HG03280 (cell line): ENCODE measurements at regions not wholly inside any gene's neighbourhood (a gene's known extent, or its start where the extent isn't known, plus 50 kb on each side); places are given as distances from the start of the nearest gene placed in this dataset.

Experiments used
- ATAC-seq: cut with Tn5 transposase; IDR thresholded peaks from one replicate; pipeline ENCODE4 v1.9.1; 2021; ENCODE audit warnings: mild to moderate bottlenecking, moderate library complexity; ENCODE audit not compliant: unreplicated experiment

DNA sequence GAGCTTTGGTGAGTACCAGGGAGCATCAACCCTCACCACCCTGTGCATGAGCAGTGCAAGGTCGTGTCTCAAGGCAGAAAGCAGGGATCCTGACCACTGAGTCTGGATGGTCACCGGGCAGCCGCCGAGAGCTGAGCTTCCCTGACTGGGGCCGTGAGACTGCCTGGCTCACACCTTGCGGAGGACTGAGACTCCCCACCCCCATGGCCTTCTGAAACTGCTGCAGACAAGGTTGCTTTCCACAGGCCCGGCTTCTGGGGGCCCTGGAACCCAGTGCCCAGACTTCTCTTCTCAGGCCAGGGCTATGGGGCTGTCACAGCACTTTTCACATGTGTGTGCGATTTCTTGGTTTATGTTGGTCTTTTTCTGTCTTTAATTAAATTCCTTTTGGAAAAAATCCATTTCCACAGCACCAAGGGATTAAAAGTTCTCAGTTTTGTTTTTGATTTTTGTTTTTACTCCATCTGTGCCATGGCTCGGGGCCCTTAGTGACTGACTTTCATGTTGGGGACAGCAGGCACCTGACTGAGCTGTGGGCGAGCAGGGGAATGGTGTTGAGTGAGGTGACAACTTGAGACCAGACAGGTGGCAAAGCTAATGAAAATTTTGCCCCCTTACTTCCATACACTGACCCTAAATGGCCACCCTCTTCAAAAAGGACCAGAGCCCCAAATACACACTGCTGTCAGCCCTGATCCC lies 297.9 kb downstream of the CYP26B1 start:
- ATAC-seq = no peak

GRCh38 chr2:71849111-71849510 lies 298.6 kb downstream of the CYP26B1 start:
- no peak for ATAC-seq

GRCh38 chr2:71846669-71847291 lies 300.9 kb downstream of the CYP26B1 start:
- ATAC-seq = no peak

- ATAC-seq = no peak
Observed at GRCh38 chr2:71846072-71846471, 301.6 kb downstream of the CYP26B1 start.

DNA sequence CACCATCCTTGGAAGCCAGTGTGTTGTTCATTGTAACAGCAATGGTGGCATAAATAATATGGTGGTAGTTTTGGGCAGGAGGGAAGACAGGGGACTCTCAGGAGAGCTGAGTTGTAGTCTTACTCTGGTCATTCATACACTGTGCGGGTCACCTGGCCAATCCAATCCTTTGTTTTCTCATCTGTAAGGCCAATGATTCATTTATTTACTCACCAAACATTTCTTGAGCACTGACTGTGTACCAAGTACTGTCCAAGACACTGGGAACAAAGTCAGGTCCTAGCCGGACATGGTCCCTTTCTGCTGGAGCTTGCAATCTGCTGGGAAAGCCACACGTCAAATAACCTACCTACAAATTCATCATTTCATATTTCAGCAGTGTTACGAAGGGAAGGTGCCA lies 302.7 kb downstream of the CYP26B1 start:
- ATAC-seq = no peak

GRCh38 chr2:71843391-71843850 lies 304.2 kb downstream of the CYP26B1 start:
- ATAC-seq = no peak

- no peak for ATAC-seq
Observed at GRCh38 chr2:71842744-71843143, 304.9 kb downstream of the CYP26B1 start.

DNA sequence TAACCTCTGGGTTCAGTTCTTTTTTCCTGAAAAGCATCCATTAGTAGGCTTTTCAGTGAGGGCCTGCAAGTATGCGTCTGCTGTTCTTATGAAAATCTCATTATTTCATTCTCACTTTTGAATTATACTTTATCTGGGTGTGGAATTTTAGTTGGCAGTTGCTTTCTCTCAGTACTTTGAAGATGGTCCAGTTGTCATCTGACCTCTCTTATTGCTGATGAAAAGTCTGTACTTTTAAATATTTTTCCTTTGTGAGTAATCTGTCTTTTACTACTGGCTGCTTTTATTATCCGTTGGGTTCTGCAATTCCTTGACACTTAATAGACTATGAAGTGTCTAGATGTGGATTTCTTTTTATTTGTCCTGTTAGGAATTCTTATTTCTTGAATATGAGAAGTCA lies 307.8 kb downstream of the CYP26B1 start:
- ATAC-seq = no peak

GRCh38 chr2:71834796-71835195 lies 312.9 kb downstream of the CYP26B1 start:
- no peak for ATAC-seq

DNA sequence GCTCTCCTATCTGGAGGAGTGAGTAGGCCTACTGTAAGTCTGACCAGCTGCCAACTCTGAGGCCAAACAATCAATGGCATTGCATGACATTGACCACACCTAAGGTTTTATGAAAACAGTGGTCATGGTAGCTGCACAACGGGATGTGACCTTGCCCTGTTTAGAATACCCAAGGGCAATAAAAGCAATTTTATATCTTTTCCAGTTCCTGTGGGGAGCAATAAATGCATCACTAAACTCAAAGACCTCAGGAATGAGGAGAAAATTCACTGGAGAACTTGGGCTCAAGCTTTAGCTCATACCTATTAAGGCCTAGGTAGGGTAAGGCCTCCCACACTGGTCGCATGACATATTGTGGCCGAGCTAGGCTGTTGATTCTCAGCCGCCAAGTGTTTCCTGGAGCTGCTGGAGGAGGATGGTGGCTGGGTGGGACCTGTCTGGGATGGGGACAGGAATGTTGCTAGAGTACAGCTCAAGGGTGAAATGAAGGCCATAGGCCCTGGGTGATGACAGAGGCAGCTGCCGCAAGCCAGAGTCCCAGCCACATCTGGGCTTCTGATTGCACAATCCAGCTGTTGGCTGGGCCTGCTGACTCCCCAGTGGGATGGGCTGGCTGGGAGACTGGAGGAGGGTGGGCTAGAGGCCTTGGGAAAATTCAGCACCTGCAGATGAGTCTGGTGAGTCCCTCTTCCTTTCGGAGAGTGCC lies 313.7 kb downstream of the CYP26B1 start:
- ATAC-seq = no peak

GRCh38 chr2:71833272-71833671 lies 314.4 kb downstream of the CYP26B1 start:
- no peak for ATAC-seq

DNA sequence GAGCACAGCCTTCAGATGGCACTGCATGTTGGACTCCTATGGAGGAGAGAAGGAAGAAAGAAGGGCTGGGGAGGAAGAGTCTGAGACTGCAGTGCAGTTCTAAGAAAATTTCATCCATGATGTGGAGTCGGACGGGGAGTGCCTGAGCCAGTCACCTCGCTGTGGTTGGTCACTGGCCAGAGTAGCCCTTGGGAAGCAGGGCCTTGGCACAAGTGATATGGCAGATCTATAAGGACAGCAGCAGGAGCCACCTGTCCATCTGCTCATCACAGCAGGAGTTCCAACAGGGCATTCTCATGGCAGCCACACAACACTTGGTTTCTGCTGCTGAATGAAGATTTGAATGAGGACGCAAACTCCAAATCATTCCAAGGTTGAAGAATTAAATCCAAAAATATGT lies 314.8 kb downstream of the CYP26B1 start:
- ATAC-seq = no peak

DNA sequence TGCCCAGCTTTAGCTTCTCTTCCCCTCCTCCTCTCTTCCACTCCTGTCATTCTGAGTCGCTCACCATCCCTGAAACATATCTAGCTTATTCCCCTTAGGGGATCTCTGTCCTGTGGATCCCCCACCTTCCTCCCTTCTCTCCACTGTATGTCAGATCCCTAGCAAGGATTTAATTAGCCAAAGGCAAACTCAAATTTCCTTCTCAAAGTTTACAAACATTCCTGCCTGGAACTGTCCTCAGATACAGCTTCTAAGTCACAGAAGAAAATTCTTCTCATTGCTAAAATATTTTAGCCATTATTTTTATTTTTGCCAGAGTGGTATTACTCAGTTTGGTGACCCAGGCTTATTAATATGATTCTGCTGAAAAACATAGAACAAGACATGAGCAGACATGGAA lies 315.3 kb downstream of the CYP26B1 start:
- no peak for ATAC-seq

GRCh38 chr2:71831193-71831577 lies 316.5 kb downstream of the CYP26B1 start:
- no peak for ATAC-seq

DNA sequence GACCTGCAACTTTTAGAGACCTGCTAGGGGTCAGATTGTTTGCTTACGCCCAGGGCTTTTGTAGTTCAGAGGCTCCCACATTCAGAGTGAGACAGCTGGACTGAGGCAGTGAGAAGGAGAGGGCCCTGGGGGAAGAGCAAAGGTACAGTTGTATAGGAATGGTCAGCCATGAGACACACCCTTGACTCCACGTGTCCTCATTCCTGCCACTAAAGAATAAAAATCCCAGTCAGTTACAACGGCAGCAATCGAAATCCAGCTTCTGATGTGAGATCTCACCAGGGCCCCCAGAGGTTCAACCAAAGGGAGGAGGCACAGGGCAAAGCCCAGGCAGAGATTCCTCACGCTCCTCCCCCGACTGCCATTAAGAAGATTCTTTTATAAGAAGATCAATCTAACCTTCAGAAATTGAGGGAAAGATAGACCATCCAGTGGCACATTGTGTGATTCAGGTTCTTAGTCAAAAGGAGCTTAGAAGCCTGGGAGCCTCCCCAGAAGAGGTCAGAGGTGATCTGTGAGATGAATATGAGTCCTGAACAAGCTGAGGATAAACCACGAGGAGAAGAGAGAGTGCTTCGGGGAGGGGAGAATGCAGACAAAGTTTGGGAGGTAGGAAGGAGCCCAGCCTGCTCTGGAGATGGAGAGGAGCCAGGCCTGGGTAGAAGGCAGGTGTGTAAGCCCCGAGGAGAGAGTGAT lies 317.0 kb downstream of the CYP26B1 start:
- ATAC-seq = no peak

GRCh38 chr2:71829008-71829407 lies 318.7 kb downstream of the CYP26B1 start:
- no peak for ATAC-seq

- no peak for ATAC-seq
Observed at GRCh38 chr2:71827973-71828372, 319.7 kb downstream of the CYP26B1 start.

DNA sequence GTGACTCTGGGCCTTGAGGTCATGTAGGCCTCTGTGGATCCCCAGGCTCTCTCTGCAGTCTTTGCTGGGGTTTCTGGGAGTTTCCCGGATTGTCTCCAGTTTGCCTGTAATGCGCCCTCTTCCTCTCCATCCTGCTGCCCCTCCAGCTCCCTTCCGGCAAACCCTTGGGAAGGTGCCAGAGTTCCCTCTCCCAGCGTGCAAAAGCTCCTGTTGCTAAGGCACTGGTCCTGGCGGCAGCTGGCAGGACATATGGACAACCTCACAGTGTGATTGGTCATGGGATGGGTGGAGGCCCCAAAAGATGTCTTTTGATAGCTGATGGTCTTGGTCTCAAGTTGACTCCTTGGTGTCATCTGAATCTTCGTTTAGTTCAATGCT lies 320.1 kb downstream of the CYP26B1 start:
- ATAC-seq = no peak

- ATAC-seq = no peak
Observed at GRCh38 chr2:71826826-71827523, 320.7 kb downstream of the CYP26B1 start.

DNA sequence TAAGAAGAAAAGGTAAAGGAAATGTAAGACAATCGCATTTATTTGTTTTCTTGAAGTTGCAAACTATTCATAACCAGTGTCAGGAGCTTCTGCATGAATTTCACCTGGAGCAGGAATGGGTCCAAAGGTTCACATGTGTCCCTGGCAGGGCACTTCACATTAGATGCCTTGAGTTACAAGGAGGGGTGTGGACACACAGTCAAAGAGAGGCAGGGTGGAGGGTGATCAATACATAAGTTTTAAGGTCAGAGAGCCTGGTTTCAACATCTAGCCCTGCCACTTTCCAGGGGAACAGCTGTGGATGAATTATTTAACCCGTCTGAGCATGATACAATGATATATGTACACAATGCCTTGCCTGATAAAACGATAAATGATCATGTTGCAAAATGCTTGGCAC lies 321.4 kb downstream of the CYP26B1 start:
- no peak for ATAC-seq

DNA sequence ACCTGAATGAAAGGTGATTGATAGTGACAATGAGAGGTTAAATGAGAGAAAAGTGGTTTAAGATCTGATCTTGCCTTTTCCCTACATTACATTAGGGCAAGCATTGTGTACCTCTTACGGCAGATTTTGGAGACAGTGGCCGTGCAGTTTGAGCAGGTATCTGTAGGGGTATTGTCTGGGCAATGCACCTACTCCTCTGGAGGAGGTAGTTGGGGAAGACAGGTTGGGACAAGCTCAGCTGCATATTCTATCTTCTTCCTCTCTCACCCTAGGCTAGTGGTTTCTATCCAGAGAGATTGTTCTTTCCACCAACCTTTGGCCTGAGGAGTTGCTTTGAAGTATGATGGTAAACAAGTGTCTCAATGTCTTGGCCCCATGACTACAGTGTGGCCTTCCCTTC lies 323.2 kb downstream of the CYP26B1 start:
- no peak for ATAC-seq
